ENCODE measurements at regions not wholly inside any gene's neighbourhood (a gene's known extent, or its start where the extent isn't known, plus 50 kb on each side); places are given as distances from the start of the nearest gene placed in this dataset.

GRCh38 chr22:27546157-27546935 is 255.2 kb downstream of the MN1 start:
- ATAC-seq (replicated peaks) (no peak), DNase-seq (no peak)
- no peaks in the 10 kb centered on the region for H3K4me1 Mint-ChIP-seq
- H3K36me3 Mint-ChIP-seq: no peaks in the 10 kb centered on the region
- H3K4me3 Mint-ChIP-seq: no peak overlapping the region
- H3K27ac Mint-ChIP-seq: no peak overlapping the region
- peaks cover 9 to 20% of the 10 kb centered on the region in 2 donors for H3K27me3 Mint-ChIP-seq
- no peaks in the 10 kb centered on the region for H3K9me3 Mint-ChIP-seq

GRCh38 chr22:27551402-27551801 is 250.2 kb downstream of the MN1 start:
- Mint-ChIP-seq H3K36me3 (no peaks in the 10 kb centered on the region), H3K27ac (no peak overlapping the region), H3K4me3 (no peak overlapping the region), H3K4me1 (no peaks in the 10 kb centered on the region), H3K9me3 (peaks cover 0 to 3% of the 10 kb centered on the region in 2 donors), H3K27me3 (no peaks in the 10 kb centered on the region)
- DNase-seq (no peak), ATAC-seq (replicated peaks) (no peak)

GRCh38 chr22:27552176-27552575 is 249.4 kb downstream of the MN1 start:
- no peaks in the 10 kb centered on the region for H3K27me3 Mint-ChIP-seq
- H3K4me3 Mint-ChIP-seq: no peak overlapping the region
- ATAC-seq (replicated peaks) (no peak), DNase-seq (no peak)
- no peak overlapping the region for H3K27ac Mint-ChIP-seq
- no peaks in the 10 kb centered on the region for H3K36me3 Mint-ChIP-seq
- peaks cover 0 to 3% of the 10 kb centered on the region in 2 donors for H3K9me3 Mint-ChIP-seq
- H3K4me1 Mint-ChIP-seq: no peaks in the 10 kb centered on the region

DNA sequence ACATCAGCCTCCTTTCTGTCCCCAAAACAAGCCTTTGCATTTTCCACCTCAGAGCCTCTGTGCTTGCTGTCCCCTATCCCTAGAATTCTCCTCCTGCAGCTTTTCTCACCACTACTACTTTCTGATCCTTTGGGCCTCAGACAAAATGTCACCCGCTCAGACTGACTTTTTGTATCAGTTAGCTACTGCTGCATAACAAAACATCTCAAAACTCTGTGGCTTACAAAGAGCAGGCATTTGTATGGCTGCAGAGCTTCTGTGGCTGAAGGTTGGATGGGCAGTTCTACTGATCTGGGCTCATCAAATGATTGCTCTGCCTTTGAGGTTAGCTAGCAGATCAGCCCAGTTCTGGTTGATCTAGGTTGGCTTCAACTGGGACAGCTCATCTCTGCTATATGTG is 248.7 kb downstream of the MN1 start:
- Mint-ChIP-seq H3K4me3 (no peak overlapping the region), H3K36me3 (no peaks in the 10 kb centered on the region)
- ATAC-seq (replicated peaks): no peak

GRCh38 chr22:27554106-27554811 is 247.3 kb downstream of the MN1 start:
- Mint-ChIP-seq H3K27ac (no peak overlapping the region), H3K36me3 (no peaks in the 10 kb centered on the region), H3K9me3 (peaks cover 0 to 3% of the 10 kb centered on the region in 2 donors), H3K27me3 (no peaks in the 10 kb centered on the region), H3K4me3 (no peak overlapping the region), H3K4me1 (no peaks in the 10 kb centered on the region)
- ATAC-seq (replicated peaks) (no peak), DNase-seq (no peak)

More for the DNA sequence above, 248.7 kb downstream of the MN1 start:
- no peak for DNase-seq
- Mint-ChIP-seq H3K4me1 (no peaks in the 10 kb centered on the region), H3K27me3 (no peaks in the 10 kb centered on the region), H3K27ac (no peak overlapping the region), H3K9me3 (peaks cover 0 to 3% of the 10 kb centered on the region in 2 donors)

GRCh38 chr22:27554841-27555456 is 246.6 kb downstream of the MN1 start:
- no peaks in the 10 kb centered on the region for H3K27me3 Mint-ChIP-seq
- H3K27ac Mint-ChIP-seq: no peak overlapping the region
- H3K9me3 Mint-ChIP-seq: peaks cover 0 to 3% of the 10 kb centered on the region in 2 donors
- DNase-seq: no peak
- H3K4me1 Mint-ChIP-seq: no peaks in the 10 kb centered on the region
- no peak for ATAC-seq (replicated peaks)
- H3K4me3 Mint-ChIP-seq: no peak overlapping the region
- H3K36me3 Mint-ChIP-seq: no peaks in the 10 kb centered on the region

DNA sequence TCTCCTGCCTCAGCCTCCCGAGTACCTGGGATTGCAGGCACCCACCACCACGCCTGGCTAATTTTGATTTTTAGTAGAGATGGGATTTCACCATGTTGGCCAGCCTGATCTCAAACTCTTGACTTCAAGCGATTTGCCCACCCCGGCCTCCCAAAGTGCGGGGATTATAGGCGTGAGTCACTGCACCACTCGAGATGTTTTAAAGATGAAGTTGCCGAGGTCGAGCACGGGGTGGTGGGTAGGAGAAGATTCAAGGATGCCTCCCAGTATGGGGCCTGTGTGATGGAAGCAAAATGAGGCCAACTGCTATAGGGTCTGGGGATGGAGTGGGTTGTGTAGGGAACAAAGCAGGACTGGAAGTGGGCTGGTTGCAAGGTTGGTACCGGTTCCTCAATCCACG is 245.2 kb downstream of the MN1 start:
- Mint-ChIP-seq H3K4me1 (no peaks in the 10 kb centered on the region), H3K36me3 (no peaks in the 10 kb centered on the region), H3K4me3 (no peak overlapping the region), H3K9me3 (peaks cover 0 to 3% of the 10 kb centered on the region in 2 donors), H3K27me3 (no peaks in the 10 kb centered on the region), H3K27ac (no peak overlapping the region)
- ATAC-seq (replicated peaks) (no peak), DNase-seq (no peak)

DNA sequence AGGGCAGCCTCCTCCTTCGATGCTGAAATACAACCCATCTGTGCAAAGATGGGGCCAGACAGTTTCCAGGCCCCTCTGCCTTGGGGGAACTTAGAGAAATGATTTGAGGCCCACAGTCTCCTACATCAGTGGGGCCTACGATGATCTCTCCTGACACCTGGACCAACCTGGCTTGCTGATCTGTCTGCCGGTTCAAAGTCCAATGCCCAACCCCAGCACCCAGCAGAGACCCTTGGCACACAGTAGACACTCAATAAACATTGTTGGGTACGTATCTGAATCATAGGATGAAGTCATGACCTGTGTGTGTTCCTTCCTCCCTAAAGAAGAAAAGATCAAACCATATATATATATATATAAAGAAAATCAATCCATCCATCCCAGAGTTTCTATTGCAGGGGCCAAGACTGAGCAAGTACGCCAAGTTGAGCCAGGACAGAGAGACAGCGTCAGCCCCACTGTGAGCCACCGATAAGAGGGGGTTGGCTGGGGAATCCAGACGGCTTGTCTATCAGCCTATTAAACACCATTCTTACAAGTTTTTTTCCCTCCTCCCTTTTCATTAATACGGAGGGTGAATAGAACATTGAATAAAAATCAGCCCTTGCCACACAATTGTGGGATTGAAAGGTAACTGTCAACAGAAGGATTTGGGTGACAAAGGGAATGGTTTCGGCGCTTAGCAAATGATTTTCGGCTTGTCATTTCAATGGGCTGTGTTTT is 244.1 kb downstream of the MN1 start:
- Mint-ChIP-seq H3K4me1 (no peaks in the 10 kb centered on the region), H3K27ac (no peak overlapping the region), H3K36me3 (no peaks in the 10 kb centered on the region), H3K9me3 (peaks cover 0 to 3% of the 10 kb centered on the region in 2 donors), H3K27me3 (no peaks in the 10 kb centered on the region), H3K4me3 (no peak overlapping the region)
- no peak for DNase-seq
- ATAC-seq (replicated peaks): no peak

GRCh38 chr22:27558658-27559371 is 242.7 kb downstream of the MN1 start:
- H3K27ac Mint-ChIP-seq: no peak overlapping the region
- no peaks in the 10 kb centered on the region for H3K4me1 Mint-ChIP-seq
- no peaks in the 10 kb centered on the region for H3K27me3 Mint-ChIP-seq
- H3K4me3 Mint-ChIP-seq: no peak overlapping the region
- ATAC-seq (replicated peaks): no peak
- DNase-seq: no peak
- no peaks in the 10 kb centered on the region for H3K36me3 Mint-ChIP-seq
- H3K9me3 Mint-ChIP-seq: no peaks in the 10 kb centered on the region

- Mint-ChIP-seq H3K27me3 (peaks cover 0 to 8% of the 10 kb centered on the region in 2 donors), H3K9me3 (peaks cover 0 to 4% of the 10 kb centered on the region in 2 donors), H3K4me3 (no peak overlapping the region), H3K27ac (no peak overlapping the region), H3K4me1 (no peaks in the 10 kb centered on the region), H3K36me3 (no peaks in the 10 kb centered on the region)
- DNase-seq (no peak), ATAC-seq (replicated peaks) (no peak)
These were observed 240.8 kb downstream of the MN1 start for GRCh38 chr22:27560781-27561180.

DNA sequence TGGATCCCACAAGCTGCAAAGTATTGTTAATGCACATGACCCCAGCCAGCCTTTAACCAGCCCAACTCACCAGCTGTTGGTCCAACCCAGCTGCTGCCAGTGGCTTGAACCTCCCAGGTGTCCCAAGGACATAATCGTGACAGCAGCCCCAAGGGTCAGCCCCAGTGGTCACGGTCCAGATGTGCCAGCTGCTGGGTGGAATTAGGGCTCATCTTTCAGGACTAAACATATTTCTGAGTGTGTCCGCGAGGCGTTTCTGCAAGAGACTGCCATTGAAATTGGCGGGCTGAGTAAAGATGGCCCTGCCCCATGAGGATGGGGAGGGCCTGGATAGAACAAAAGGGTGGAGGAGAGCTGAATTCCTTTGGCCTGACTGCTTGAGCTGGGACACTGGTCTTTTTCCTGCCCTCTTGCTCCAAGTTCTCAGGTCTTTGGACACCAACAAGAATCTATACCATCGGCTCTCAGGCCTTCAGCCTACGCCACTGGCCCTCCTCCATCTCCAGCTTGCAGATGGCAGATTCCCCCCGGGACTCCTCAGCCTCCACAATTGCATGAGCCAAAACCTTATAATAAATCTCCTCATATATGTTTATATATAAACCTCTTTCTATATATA is 240.2 kb downstream of the MN1 start:
- Mint-ChIP-seq H3K4me1 (no peaks in the 10 kb centered on the region), H3K27ac (no peak overlapping the region), H3K27me3 (peaks cover 0 to 8% of the 10 kb centered on the region in 2 donors), H3K36me3 (no peaks in the 10 kb centered on the region), H3K4me3 (no peak overlapping the region), H3K9me3 (peaks cover 0 to 4% of the 10 kb centered on the region in 2 donors)
- no peak for ATAC-seq (replicated peaks)
- DNase-seq: no peak

GRCh38 chr22:27564806-27565205 is 236.8 kb downstream of the MN1 start:
- ATAC-seq (replicated peaks) (no peak), DNase-seq (no peak)
- peaks cover 0 to 8% of the 10 kb centered on the region in 2 donors for H3K27me3 Mint-ChIP-seq
- no peaks in the 10 kb centered on the region for H3K36me3 Mint-ChIP-seq
- H3K4me3 Mint-ChIP-seq: no peak overlapping the region
- H3K9me3 Mint-ChIP-seq: peaks cover 0 to 4% of the 10 kb centered on the region in 2 donors
- H3K27ac Mint-ChIP-seq: no peak overlapping the region
- H3K4me1 Mint-ChIP-seq: no peaks in the 10 kb centered on the region

DNA sequence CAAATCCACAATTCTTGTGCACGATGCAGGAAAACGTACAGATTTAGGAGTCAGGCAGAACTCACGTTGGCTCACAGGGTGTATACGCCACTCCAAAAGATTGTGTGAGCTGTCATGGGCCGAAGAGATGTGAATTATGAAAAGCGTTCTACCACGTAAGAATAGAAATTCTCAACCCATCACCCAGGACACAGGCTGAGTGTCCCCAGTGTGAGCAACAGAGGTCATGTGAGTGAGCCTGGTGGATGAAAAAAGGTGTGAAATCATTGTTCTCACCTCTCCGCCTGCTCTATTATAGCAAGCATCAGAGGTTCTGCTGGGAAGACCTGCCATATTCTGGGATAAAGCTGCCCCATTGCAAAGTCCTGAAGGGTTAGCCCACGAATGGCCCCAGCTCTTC is 235.0 kb downstream of the MN1 start:
- DNase-seq: no peak

More for the DNA sequence above, 235.0 kb downstream of the MN1 start:
- Mint-ChIP-seq H3K4me1 (no peaks in the 10 kb centered on the region), H3K9me3 (peaks cover 0 to 4% of the 10 kb centered on the region in 2 donors), H3K36me3 (no peaks in the 10 kb centered on the region), H3K27me3 (peaks cover 0 to 9% of the 10 kb centered on the region in 2 donors), H3K27ac (no peak overlapping the region), H3K4me3 (no peak overlapping the region)
- ATAC-seq (replicated peaks): no peak

Measured in stimulated activated naive B cell treated with anti-CD40 and anti-IgM and Interleukin-4, amounts not matched to agents 10 μg/mL and 1 μg/mL and 100 μg/mL, for 72 hours (primary cell).